Endothelial cell of hepatic sinusoid (primary cell): ENCODE measurements at regions not wholly inside any gene's neighbourhood (a gene's known extent, or its start where the extent isn't known, plus 50 kb on each side); places are given as distances from the start of the nearest gene placed in this dataset.
"Not testable (repeated sequence)": the region's sequence is repeated elsewhere in the genome, so short reads cannot be mapped to it uniquely, and the experiment has no call there.

ENCODE experiments used
- in situ Hi-C: cut with HindIII; loops from 2 replicates; pipeline ENCODE4 v1.10.0; 2017; ENCODE audit warnings: low sequenced_read_pairs

DNA sequence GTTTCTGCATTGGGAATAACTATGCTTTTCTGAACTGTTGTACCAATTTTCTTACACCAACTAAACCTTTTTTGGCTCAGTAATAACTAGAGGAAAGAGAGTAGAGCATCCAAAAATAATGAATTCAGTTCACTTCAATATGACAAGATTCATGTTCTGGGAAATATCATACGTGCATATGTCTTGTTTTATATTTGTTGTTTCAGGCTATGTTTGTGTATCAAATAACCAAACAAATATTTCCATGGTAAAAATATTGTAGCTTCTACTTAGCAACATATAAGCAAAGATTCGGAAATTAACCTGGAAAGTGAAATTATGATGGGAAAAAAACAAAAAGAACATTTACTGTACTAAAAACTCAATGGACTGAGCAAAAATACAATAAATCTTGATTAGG is 503.2 kb downstream of the TMEM114 start:
- in situ Hi-C loops: no loop called here

GRCh38 chr16:8084882-8085281 is 505.4 kb downstream of the TMEM114 start:
- in situ Hi-C loops: no loop called here

DNA sequence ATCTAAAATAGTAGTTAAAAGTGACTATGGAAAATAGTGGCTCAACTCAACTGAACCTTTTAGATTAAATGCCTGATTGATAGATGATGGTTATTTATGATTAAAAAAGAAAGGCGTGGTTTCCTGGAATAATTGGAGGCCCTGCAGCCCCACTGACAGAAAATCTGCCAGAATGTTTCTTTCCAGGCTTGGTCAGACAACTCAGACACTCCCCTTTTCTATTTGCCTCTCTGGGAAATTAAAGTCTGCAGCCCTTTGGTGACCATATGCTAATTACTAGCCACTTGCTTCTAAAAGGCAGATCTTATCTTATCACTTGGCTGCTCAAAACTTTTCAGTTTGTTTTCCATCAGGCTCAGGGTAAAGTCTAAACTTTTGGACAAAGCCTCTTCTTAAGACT is 506.0 kb downstream of the TMEM114 start:
- in situ Hi-C loops: no loop called here

- in situ Hi-C loops: no loop called here
Measured at GRCh38 chr16:8083560-8083959, 506.8 kb downstream of the TMEM114 start.

- in situ Hi-C loops: no loop called here
Measured at GRCh38 chr16:8080817-8081216, 509.5 kb downstream of the TMEM114 start.

GRCh38 chr16:8075271-8075670 is 515.0 kb downstream of the TMEM114 start:
- in situ Hi-C loops: no loop called here

GRCh38 chr16:8070506-8070905 is 519.8 kb downstream of the TMEM114 start:
- in situ Hi-C loops: no loop called here

GRCh38 chr16:8068225-8068624 is 522.1 kb downstream of the TMEM114 start:
- in situ Hi-C loops: not testable (repeated sequence)

DNA sequence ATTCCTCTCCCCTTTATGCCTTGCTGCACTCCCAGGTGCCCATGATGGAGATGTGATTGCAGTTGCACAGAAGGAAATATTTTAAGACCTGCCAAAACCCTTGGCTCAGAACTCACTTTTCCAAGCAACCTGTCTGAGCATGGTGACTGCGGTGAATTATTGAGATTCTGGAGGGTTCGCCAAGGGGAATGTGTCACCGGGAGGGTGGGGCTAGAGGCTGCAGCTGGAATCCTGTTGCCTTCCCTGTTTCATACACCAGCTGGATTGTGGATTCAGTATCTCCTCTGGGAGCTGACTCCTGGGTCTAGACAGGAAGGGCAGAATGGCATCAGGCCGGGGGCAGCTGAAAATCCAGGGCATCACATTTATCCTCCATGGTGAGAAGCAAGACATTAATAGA is 527.2 kb downstream of the TMEM114 start:
- in situ Hi-C loops: no loop called here

DNA sequence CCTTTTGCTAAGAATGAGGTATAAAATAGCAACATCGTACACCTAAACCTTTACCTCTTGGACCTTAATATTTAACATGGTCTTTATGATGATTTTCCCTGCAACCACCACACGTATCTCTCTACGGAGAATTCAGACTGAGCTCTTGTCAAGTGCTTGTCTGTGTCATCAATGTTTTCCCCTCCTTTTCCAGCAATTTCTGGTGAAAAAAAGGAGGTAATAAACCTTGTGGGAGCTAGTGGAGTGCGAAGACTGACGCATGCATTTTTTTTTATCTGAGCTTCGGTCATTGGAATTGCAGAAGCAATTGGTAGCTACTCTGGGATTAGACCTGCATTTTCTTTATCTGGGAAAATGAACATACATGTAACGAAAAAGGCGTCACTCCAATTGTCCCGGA is 527.6 kb downstream of the TMEM114 start:
- in situ Hi-C loops: no loop called here

DNA sequence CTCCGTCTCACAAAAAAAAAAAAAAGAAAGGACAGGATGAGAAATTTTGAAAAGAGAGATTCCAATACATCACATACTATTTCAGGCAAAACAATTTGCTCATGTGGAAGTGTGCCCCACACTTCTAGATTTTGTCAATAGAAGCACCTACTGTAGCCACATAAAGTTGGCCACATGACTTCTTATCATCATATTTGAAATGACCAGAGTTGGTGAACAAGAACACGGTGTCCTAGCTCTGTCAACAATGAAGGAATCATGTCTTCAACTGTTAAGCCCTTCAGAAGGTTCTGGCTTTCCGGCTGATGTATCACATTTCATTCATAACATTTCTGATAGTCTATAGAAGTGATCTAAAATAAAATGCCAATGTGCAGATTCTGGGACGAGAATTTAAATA is 534.5 kb downstream of the TMEM114 start:
- in situ Hi-C loops: no loop called here

DNA sequence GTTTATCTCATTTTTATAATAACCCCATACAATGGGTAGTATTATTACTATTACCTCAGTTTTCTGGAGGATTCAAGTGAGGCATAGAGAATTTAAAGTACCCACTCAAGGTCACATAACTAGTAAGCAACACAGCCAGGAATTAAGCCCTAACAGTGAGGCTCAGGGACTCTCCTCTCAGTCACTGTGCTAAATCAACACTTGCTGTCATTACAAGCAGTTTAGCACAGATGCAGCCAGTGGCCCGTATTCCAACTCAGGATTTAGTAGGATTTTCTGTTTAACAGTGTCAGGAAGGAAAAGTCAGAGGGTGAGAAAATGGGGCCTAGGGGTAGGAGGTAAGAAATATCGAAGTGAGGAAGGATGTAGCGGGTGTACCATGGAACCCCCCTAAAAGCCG is 536.9 kb downstream of the TMEM114 start:
- in situ Hi-C loops: no loop called here

GRCh38 chr16:8048433-8048832 is 541.9 kb downstream of the TMEM114 start:
- in situ Hi-C loops: no loop called here

GRCh38 chr16:8047736-8048135 is 542.6 kb downstream of the TMEM114 start:
- in situ Hi-C loops: no loop called here

DNA sequence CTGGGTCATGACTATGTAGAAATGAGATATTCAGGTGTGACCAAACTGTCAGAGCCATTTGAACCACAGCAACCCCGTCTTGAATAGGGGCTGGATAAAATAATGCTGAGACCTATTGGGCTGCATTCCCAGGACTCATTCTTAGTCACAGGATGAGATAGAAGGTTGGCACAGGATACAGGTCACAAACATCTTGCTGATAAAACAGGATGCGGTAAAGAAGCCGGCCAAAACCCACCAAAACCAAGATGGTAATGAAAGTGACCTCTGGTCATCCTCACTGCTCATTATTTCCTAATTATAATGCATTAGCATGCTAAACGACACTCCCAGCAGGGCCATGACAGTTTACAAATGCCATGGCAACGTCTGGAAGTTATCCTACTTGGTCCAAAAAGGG is 545.5 kb downstream of the TMEM114 start:
- in situ Hi-C loops: no loop called here

- in situ Hi-C loops: no loop called here
Measured at GRCh38 chr16:8032406-8032805, 557.9 kb downstream of the TMEM114 start.

DNA sequence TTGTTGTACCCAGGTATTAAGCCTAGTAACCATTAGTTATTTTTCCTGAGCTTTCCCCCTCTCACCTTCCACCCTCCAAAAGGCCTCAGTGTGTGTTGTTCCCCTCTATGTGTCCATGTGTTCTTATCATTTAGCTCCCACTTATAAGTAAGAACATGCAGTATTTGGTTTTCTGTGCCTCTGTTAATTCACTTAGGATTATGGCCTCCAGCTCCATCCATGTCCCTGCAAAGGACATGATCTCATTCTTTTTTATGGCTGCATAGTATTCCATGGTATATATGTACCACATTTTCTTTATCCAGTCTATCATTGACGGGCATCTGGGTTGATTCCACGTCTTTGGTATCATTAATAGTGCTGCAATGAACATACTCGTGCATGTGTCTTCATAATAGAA is 560.3 kb downstream of the TMEM114 start:
- in situ Hi-C loops: not testable (repeated sequence)

GRCh38 chr16:8026450-8026849 is 563.9 kb downstream of the TMEM114 start:
- in situ Hi-C loops: no loop called here

DNA sequence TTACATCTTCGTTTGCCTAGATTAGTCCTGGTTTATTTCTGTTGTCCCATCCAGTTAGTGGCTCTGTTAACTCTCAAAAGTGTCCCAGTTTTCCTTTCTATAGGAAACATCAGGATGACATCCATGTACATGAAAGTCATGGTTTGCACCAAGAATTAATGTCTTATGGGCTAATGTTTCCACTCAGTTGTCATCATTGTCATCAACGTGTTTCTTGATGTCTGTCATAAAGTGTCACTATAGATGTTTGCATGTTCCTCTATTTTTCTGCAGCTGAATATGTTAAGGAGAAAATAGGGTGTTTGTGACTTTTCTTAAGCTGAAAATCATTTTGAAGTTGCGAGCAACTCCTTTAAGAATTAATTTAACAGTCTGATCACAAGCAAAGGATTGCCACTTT is 567.0 kb downstream of the TMEM114 start:
- in situ Hi-C loops: no loop called here

GRCh38 chr16:8005096-8005860 is 585.0 kb downstream of the TMEM114 start:
- in situ Hi-C loops: no loop called here

DNA sequence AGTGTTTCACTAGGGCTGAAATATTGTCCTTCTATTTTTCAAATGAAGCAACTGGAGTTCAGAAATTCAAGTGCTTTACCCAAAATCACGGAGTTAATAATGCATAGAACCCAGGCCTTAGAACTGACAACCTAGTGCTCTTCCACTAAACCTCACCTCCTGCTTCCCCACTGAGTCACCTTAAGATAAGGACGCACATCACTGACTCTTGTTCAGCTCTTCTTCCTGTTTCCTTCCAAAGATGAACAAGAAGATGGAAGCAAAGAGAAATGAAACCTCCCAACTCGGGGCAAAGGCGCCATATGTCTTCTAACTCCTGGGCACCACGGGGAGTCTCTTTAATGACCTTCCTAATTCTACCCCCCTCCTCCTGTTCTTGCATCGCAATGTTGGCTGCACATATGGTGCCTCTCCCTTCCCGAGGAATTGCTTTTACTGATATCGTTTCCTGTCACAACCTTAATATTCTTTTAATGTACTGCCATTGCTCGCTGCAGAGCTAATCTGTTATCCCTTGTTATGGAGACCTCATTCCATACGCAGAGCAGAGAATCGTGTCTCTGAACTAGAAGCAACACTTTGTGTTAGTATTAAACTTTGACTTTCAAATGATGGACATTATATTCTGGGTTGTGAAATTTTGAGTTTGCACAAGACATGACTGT is 591.4 kb downstream of the TMEM114 start:
- in situ Hi-C loops: no loop called here

- in situ Hi-C loops: no loop called here
Measured at GRCh38 chr16:7997966-7998365, 592.3 kb downstream of the TMEM114 start.

DNA sequence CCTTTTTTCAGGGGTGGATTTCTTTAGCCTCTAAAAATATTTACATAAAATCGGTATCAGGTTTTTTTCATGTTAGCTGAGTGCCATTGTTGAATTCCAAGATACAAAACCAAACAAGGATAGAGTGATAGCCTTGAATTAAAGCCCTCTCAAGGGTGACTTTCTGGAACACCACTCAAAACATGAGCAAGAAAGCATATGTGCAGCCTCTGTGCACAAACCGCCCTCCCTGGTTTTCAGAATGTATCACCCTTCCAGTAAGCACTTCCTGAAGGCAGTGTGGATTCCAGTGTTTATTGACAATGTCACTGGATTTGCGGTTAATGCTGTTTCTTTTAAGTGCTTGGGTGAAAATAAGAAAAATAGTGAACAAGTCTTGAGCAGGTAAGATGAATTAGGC is 597.7 kb downstream of the TMEM114 start:
- in situ Hi-C loops: no loop called here
